ENCODE measurements at regions not wholly inside any gene's neighbourhood (a gene's known extent, or its start where the extent isn't known, plus 50 kb on each side); places are given as distances from the start of the nearest gene placed in this dataset.

DNA sequence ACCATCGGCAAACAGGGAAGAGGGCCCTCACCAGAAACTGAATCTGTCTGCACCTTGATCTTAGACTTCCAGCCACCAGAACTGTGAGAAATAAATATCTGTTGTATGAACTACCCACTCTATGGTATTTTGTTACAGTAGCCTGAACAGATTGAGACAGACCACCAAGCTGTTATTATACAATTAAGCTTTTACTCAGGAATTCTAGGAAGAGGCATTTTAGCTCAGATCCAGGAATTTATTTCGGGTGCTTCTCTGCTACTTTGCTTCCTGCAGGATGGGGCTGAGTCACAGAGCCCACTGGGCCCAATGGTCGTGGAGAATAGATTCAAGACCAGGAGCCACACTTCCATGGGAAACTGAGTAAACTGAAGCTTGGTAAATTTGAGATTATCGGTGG, 145.5 kb upstream of the PFN2 start:
- DNase-seq = no peak

- no peak for DNase-seq
Observed at GRCh38 chr3:150114873-150115540, 144.3 kb upstream of the PFN2 start.

GRCh38 chr3:150114273-150114672, 143.6 kb upstream of the PFN2 start:
- no peak for DNase-seq

- no peak for DNase-seq
Observed at GRCh38 chr3:150110097-150110496, 139.4 kb upstream of the PFN2 start.

DNA sequence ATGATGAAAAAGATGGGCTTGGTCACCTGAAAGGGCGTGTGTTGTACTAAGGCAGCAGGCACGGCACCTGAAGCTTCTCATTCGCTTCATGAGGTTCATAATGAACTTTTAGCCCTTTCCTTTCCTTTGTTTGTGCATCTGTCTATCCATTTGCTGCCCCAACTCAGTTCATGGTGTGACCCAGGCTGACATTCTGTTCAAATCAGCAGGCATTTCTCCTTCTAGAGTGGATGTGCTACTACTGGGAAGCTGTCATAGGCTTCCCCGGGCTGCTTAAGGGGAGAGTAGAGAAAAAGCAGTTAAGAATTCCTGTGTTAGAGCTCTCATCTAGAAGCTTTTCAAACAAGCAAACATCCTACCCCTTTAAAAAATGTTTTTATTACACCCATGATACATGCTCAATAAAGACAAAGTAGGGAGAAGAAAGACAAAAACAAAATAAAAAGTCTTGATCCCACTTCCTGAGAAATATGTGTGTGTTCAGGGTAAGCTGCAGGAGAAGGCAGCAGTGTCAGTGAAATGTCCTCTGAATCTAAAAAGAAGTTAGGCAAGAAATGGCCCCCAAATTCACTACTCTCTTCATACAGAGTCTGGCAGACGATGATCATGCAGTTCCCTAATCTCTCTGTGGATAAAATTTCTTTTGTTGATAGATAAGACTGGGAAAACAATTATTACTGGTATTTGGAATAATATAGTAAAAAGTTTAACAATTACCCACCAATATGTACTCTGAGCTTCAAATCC, 136.9 kb upstream of the PFN2 start:
- no peak for DNase-seq

- no peak for DNase-seq
Observed at GRCh38 chr3:150106740-150107428, 136.2 kb upstream of the PFN2 start.

- no peak for DNase-seq
Observed at GRCh38 chr3:150105886-150106612, 135.4 kb upstream of the PFN2 start.

- no peak for DNase-seq
Observed at GRCh38 chr3:150105025-150105424, 134.3 kb upstream of the PFN2 start.

GRCh38 chr3:150104564-150104963, 133.9 kb upstream of the PFN2 start:
- no peak for DNase-seq

GRCh38 chr3:150101016-150101415, 130.3 kb upstream of the PFN2 start:
- DNase-seq = no peak

DNA sequence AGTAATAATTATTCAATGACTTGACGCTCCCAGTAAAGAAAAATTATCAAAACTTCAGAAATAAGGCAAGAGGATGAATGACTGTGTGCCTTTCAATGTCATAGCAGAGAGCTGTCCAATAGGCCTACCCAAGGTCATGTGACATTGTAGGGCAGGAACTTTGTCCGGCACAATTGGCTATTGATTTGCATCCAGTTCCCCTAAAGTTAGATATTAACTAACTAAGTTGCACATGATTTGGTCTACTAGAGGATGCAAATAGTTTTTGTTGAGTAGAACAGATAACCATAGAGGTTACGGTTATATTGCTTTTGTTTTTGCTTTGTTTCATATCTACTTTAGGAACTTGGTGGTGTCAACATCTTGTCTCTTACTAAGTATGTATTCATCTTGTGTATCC, 127.9 kb upstream of the PFN2 start:
- no peak for DNase-seq

GRCh38 chr3:150097588-150097890, 126.8 kb upstream of the PFN2 start:
- no peak for DNase-seq

GRCh38 chr3:150096700-150097587, 126.2 kb upstream of the PFN2 start:
- no peak for DNase-seq

GRCh38 chr3:150094150-150094933, 123.6 kb upstream of the PFN2 start:
- no peak for DNase-seq

GRCh38 chr3:150091626-150092025, 120.9 kb upstream of the PFN2 start:
- no peak for DNase-seq

DNA sequence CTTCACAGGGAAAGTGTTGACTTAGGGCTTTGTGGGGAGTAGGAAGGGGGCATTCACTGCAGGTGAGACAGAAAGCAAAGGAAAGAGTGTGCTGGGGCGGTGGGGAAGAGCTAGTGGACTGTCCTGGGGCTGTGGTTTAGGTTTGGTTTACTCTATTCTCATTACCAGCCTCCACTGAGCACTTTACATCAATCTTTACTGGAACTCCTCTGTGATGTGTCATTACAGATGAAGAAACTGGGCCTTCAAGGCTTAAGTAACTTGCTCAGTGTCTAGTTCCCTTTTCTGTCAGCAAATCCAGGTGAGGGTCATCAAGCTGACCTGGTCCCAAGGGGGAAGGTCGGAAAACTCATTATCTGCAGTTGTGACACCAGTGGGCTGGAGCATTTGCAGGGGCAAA, 120.2 kb upstream of the PFN2 start:
- no peak for DNase-seq

DNA sequence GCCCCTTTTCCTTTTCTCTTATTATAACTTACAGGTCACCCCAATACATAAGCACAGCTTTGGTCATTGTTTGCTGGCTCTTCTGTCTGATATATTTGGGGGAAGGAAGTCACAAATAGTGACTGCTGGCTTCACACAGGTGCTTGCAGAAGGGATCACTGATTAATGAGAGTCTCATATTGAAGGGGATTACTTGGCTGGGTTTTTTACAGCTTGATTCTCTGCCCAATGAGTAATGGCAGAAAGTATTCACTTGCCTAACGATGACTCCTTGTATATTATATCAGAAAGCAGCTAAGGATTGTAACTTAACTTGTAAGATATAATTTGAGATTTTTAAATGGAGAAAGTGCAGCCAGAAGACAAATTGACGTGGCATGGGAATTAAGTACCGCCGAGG, 119.3 kb upstream of the PFN2 start:
- DNase-seq = no peak

- no peak for DNase-seq
Observed at GRCh38 chr3:150084128-150084527, 113.4 kb upstream of the PFN2 start.

DNA sequence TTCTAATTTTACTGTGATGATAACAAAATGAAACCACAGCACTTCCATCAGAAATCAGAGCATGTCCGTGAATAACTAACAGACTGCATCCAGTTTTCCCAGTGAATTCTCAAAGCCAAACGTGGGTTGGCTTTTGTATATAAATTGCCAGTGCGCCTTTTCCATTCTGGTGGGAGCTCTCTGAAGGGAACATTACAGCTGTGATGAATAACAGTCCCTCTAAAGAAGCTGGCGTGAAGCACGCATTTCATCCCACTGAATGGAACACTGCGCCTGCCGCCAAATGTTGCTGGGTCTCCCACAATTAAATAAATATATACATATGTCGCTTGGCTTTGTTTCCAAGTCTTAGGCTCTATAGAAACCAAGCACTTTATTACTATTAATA, 113.0 kb upstream of the PFN2 start:
- no peak for DNase-seq

DNA sequence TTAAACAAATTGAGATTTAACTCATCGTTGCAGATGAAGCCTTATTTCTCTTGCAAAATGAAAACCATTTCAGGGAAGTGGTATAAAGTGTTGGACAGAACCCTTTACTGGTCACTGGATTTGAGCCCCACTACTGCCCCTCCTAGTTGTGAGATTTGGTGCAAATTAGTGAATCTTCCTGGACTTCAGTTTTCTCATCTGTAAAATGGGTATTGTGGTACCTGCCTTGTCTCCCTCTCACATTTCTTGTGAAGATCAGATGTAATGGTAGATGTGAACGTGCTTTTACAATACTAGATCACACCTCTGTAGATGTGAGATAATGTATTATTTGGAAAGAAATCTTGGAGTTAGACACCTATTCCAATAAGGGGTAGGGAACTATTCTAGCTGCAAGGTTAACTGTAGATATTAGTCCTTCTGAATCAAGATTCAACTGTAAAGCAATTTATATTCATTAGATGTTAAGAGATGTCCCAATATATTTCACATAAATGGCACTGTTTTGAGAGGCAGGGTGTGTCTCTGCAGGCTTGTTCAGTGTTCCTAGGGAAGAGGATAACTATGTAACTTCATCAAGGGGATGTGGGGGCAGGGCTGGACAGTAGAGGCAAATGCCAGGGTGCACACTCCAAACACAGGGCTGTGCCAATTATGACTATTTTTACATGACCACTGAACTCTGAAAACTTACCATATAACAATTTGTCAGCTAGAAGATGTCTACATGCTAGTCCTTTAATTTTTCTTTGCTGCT, 112.4 kb upstream of the PFN2 start:
- no peak for DNase-seq

DNA sequence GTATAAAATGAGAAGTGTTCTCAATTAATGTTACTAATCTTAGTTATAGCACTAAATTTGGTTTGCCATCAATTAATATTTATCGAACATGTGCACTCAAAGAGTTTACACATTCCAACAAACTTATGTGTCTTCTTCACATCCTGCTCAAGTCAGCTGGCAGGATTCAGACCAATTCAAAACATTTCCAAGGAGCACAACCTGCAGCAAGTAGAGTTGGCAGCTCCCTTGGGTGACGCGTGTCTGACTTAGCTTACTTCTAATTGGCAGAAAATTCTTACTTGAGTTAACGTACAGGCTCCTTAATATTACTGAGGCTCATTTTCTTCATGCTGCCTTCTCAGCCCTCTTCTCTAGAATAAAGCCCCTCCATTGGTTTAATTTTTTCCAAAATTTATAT, 110.4 kb upstream of the PFN2 start:
- no peak for DNase-seq

Data from CD4-positive, alpha-beta T cell treated with Interleukin-10 for 1 hour (primary cell).